ENCODE measurements at regions not wholly inside any gene's neighbourhood (a gene's known extent, or its start where the extent isn't known, plus 50 kb on each side); places are given as distances from the start of the nearest gene placed in this dataset.

GRCh38 chr13:18949970-18950369 lies 231.7 kb downstream of the TUBA3C start:
- TF ChIP-seq ARNT (IDR thresholded peaks at IDR 0.05) (no peak), BHLHE40 (IDR thresholded peaks at IDR 0.05; ENCODE audit: borderline replicate concordance) (no peak), TARDBP (IDR thresholded peaks at IDR 0.05) (no peak), ELF4 (IDR thresholded peaks at IDR 0.05) (no peak), FOXK2 (IDR thresholded peaks at IDR 0.05) (no peak), NFRKB (IDR thresholded peaks at IDR 0.05) (no peak), ZNF384 (IDR thresholded peaks at IDR 0.05) (no peak), FOXM1 (IDR thresholded peaks at IDR 0.05; ENCODE audit: borderline replicate concordance) (no peak), SP1 (IDR thresholded peaks at IDR 0.05) (no peak), SUZ12 (IDR thresholded peaks at IDR 0.05) (no peak), L3MBTL2 (conservative IDR thresholded peaks at IDR 0.05) (no peak), FOXA1 (IDR thresholded peaks at IDR 0.05) (no peak)
- TF ChIP-seq, protein P1, sequence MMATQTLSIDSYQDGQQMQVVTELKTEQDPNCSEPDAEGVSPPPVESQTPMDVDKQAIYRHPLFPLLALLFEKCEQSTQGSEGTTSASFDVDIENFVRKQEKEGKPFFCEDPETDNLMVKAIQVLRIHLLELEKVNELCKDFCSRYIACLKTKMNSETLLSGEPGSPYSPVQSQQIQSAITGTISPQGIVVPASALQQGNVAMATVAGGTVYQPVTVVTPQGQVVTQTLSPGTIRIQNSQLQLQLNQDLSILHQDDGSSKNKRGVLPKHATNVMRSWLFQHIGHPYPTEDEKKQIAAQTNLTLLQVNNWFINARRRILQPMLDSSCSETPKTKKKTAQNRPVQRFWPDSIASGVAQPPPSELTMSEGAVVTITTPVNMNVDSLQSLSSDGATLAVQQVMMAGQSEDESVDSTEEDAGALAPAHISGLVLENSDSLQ (IDR thresholded peaks at IDR 0.05): no peak

All from HEK293T (cell line).